ENCODE measurements at regions not wholly inside any gene's neighbourhood (a gene's known extent, or its start where the extent isn't known, plus 50 kb on each side); places are given as distances from the start of the nearest gene placed in this dataset.

- no peak for TF ChIP-seq GLIS3 (CRISPR knock-in tag; IDR thresholded peaks at IDR 0.05)
- TF ChIP-seq PATZ1 (CRISPR knock-in tag; IDR thresholded peaks at IDR 0.05; ENCODE audit: borderline replicate concordance): no peak
- no peak for TF ChIP-seq ESRRG (CRISPR knock-in tag; IDR thresholded peaks at IDR 0.05)
- TF ChIP-seq ARNTL (CRISPR knock-in tag; IDR thresholded peaks at IDR 0.05; ENCODE audit: borderline replicate concordance, low read depth): no peak
- no peak for TF ChIP-seq CREB5 (CRISPR knock-in tag; IDR thresholded peaks at IDR 0.05; ENCODE audit: low read depth)
- TF ChIP-seq ZC3H10 (CRISPR knock-in tag; IDR thresholded peaks at IDR 0.05): no peak
- no peak for TF ChIP-seq PPARA (CRISPR knock-in tag; IDR thresholded peaks at IDR 0.05; ENCODE audit: borderline replicate concordance)
- no peak for TF ChIP-seq POU6F1 (CRISPR knock-in tag; IDR thresholded peaks at IDR 0.05; ENCODE audit: borderline replicate concordance, low read depth)
- no peak for TF ChIP-seq TCF4 (CRISPR knock-in tag; IDR thresholded peaks at IDR 0.05; ENCODE audit: borderline replicate concordance)
- no peak for TF ChIP-seq ZFP3 (CRISPR knock-in tag; IDR thresholded peaks at IDR 0.05)
- TF ChIP-seq, protein P1, sequence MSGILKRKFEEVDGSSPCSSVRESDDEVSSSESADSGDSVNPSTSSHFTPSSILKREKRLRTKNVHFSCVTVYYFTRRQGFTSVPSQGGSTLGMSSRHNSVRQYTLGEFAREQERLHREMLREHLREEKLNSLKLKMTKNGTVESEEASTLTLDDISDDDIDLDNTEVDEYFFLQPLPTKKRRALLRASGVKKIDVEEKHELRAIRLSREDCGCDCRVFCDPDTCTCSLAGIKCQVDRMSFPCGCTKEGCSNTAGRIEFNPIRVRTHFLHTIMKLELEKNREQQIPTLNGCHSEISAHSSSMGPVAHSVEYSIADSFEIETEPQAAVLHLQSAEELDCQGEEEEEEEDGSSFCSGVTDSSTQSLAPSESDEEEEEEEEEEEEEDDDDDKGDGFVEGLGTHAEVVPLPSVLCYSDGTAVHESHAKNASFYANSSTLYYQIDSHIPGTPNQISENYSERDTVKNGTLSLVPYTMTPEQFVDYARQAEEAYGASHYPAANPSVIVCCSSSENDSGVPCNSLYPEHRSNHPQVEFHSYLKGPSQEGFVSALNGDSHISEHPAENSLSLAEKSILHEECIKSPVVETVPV (CRISPR knock-in tag; IDR thresholded peaks at IDR 0.05): no peak
- TF ChIP-seq OSR1 (CRISPR knock-in tag; IDR thresholded peaks at IDR 0.05): no peak
- TF ChIP-seq RARB (CRISPR knock-in tag; IDR thresholded peaks at IDR 0.05): no peak
- TF ChIP-seq ISL1 (CRISPR knock-in tag; IDR thresholded peaks at IDR 0.05): no peak
These were observed 112.1 kb upstream of the ABCB5 start for GRCh38 chr7:20503278-20503950.

Data from SK-N-SH treated with all-trans-retinoic acid at 6 μM for 48 hours (cell line).